ENCODE measurements at regions not wholly inside any gene's neighbourhood (a gene's known extent, or its start where the extent isn't known, plus 50 kb on each side); places are given as distances from the start of the nearest gene placed in this dataset.
"Not testable (repeated sequence)": the region's sequence is repeated elsewhere in the genome, so short reads cannot be mapped to it uniquely, and the experiment has no call there.

- DNase-seq (ENCODE audit: low spot score), result no peak
Measured at GRCh38 chr4:116665716-116666115, 419.7 kb downstream of the TRAM1L1 start.

GRCh38 chr4:116664198-116664597, 421.2 kb downstream of the TRAM1L1 start:
- no peak for DNase-seq (ENCODE audit: low spot score)

- no peak for DNase-seq (ENCODE audit: low spot score)
Measured at GRCh38 chr4:116639070-116639577, 446.3 kb downstream of the TRAM1L1 start.

GRCh38 chr4:116638592-116638991, 446.8 kb downstream of the TRAM1L1 start:
- DNase-seq (ENCODE audit: low spot score), result no peak

- no peak for DNase-seq (ENCODE audit: low spot score)
Measured at GRCh38 chr4:116636917-116637316, 448.5 kb downstream of the TRAM1L1 start.

- no peak for DNase-seq (ENCODE audit: low spot score)
Measured at GRCh38 chr4:116632269-116632668, 453.1 kb downstream of the TRAM1L1 start.

- DNase-seq (ENCODE audit: low spot score), result no peak
Measured at GRCh38 chr4:116628598-116628997, 456.8 kb downstream of the TRAM1L1 start.

- no peak for DNase-seq (ENCODE audit: low spot score)
Measured at GRCh38 chr4:116627545-116627944, 457.8 kb downstream of the TRAM1L1 start.

- DNase-seq (ENCODE audit: low spot score), result not testable (repeated sequence)
Measured at GRCh38 chr4:116619508-116619907, 465.9 kb downstream of the TRAM1L1 start.

- no peak for DNase-seq (ENCODE audit: low spot score)
Measured at GRCh38 chr4:116618638-116619037, 466.7 kb downstream of the TRAM1L1 start.

- DNase-seq (ENCODE audit: low spot score), result no peak
Measured at GRCh38 chr4:116603096-116603495, 482.3 kb downstream of the TRAM1L1 start.

GRCh38 chr4:116599859-116600258, 485.5 kb downstream of the TRAM1L1 start:
- no peak for DNase-seq (ENCODE audit: low spot score)

GRCh38 chr4:116598980-116599789, 486.2 kb downstream of the TRAM1L1 start:
- no peak for DNase-seq (ENCODE audit: low spot score)

GRCh38 chr4:116598155-116598979, 487.0 kb downstream of the TRAM1L1 start:
- no peak for DNase-seq (ENCODE audit: low spot score)

- no peak for DNase-seq (ENCODE audit: low spot score)
Measured at GRCh38 chr4:116590648-116591047, 494.7 kb downstream of the TRAM1L1 start.

GRCh38 chr4:116588783-116589182, 496.6 kb downstream of the TRAM1L1 start:
- no peak for DNase-seq (ENCODE audit: low spot score)

- DNase-seq (ENCODE audit: low spot score), result no peak
Measured at GRCh38 chr4:116585246-116585645, 500.1 kb downstream of the TRAM1L1 start.

- DNase-seq (ENCODE audit: low spot score), result no peak
Measured at GRCh38 chr4:116577321-116577720, 508.1 kb downstream of the TRAM1L1 start.

- DNase-seq (ENCODE audit: low spot score), result no peak
Measured at GRCh38 chr4:116573540-116573939, 511.8 kb downstream of the TRAM1L1 start.

- no peak for DNase-seq (ENCODE audit: low spot score)
Measured at GRCh38 chr4:116561768-116562167, 523.6 kb downstream of the TRAM1L1 start.

GRCh38 chr4:116551806-116552205, 533.6 kb downstream of the TRAM1L1 start:
- no peak for DNase-seq (ENCODE audit: low spot score)

- no peak for DNase-seq (ENCODE audit: low spot score)
Measured at GRCh38 chr4:116547632-116548031, 537.7 kb downstream of the TRAM1L1 start.

- DNase-seq (ENCODE audit: low spot score), result no peak
Measured at GRCh38 chr4:116546759-116547158, 538.6 kb downstream of the TRAM1L1 start.
